GM12874 (cell line): ENCODE measurements at regions not wholly inside any gene's neighbourhood (a gene's known extent, or its start where the extent isn't known, plus 50 kb on each side); places are given as distances from the start of the nearest gene placed in this dataset.

ENCODE experiments used
- CTCF ChIP-seq: IDR thresholded peaks from 2 replicates; pipeline ENCODE4 v1.5.1; 2011; ENCODE audit warnings: low read depth, mild to moderate bottlenecking, control low read depth, low read length, moderate library complexity; ENCODE audit not compliant: insufficient read depth

DNA sequence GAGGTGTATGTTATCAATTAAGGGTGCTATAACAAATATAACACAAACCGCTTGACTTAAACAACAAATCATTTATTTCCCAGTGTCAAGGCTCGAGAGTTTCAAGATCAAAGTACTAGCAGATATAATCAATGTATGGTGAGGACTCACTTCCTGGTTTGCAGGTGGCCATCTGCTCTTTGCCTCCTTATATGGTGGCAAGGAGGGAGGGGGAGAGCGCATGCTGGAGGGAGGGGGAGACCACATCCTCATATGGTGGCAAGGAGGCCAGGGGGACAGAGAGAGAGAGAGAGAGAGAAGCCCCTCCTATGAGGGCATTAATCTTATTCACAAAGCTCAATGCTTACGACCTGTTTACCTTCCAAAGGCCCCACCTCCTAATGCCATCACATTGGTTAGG, 372.3 kb upstream of the SPOCK3 start:
- no peak for TF ChIP-seq CTCF

DNA sequence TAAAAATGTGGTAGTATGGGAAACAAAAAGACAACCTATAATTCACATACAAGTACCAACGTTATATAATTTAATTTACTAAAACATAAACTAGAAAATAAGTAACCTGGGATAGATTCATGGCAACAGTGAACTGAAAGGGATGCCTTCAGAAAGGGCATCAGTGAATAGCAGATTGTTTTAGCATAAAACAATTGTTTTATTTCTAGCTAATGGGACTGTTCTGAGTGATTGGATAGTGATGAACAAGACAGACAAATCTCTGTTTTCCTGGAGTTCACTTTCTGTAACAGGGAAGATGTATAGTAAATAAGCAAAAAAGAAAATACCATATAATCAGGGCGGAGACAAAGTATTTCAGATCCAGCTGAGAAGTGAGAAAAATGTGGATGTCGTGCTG, 379.1 kb upstream of the SPOCK3 start:
- TF ChIP-seq CTCF, result no peak

DNA sequence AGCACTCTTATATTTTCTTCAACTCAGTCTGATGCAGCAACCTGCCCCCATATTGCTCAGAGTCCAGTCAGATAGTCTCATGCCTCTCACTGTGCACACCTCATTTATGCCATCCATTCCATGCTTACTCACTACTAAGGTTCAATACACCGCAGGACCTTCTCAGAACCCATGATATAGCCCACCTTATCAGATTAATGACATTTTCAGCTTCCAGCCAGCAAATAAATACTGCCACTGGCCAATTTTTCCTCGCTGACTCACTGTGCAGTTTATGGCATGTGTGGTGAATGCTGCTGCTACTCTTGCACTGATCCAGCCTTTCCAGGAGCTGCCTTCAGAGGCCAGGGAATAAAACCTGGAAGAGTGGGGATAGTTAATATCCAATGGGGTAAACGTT, 380.6 kb upstream of the SPOCK3 start:
- no peak for TF ChIP-seq CTCF

DNA sequence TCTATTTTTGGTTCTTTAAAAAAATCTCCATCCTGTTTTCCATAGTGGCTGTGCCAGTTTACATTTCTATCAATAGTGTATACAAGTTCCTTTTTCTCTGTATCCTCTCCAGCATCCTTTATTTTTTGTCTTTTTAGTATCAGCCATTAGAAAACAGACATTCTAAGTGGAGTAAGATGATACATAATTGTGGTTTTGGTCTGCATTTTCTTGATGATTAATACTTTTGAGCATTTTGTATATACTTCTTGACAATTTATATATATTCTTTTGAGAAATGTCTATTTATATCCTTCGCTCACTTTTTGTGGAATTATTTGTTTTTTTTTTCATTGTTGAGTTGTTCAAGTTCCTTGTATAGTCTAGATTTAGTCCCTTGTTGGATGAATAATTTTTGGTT, 382.2 kb upstream of the SPOCK3 start:
- no peak for TF ChIP-seq CTCF

GRCh38 chr4:167622481-167623240, 388.4 kb upstream of the SPOCK3 start:
- TF ChIP-seq CTCF, result peak; percentile 82

- no peak for TF ChIP-seq CTCF
These were observed 388.9 kb upstream of the SPOCK3 start for GRCh38 chr4:167623241-167623572.

DNA sequence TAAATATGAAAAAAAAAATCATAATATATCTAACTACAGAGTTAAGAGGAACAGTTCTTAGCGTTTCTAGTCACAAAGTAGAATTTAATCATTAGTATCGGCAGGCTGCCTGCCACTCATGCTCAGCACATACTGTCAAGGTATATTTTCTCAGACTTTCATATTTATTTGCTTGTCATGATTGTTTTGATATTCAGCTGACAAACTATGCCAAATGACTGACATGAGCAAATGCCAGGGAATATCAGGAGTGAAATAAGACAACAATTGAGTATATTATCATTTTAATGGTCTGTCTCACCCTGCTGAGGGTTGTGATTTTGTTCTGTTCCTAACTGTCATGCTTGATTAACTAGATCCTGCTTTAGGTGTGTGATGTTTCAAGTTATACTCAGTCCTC, 395.0 kb upstream of the SPOCK3 start:
- TF ChIP-seq CTCF, result no peak
